ENCODE measurements at regions not wholly inside any gene's neighbourhood (a gene's known extent, or its start where the extent isn't known, plus 50 kb on each side); places are given as distances from the start of the nearest gene placed in this dataset.

- H3K9me3 Mint-ChIP-seq = no peaks in the 10 kb centered on the region
- no peaks in the 10 kb centered on the region for H3K4me1 Mint-ChIP-seq (ENCODE audit: low read depth)
- H3K36me3 Mint-ChIP-seq (ENCODE audit: low read depth) = no peaks in the 10 kb centered on the region
- DNase-seq (ENCODE audit: low spot score) = no peak
- peaks cover 23% of the 10 kb centered on the region for H3K27me3 Mint-ChIP-seq (ENCODE audit: insufficient read depth)
- no peak overlapping the region for H3K4me3 Mint-ChIP-seq
- intact Hi-C loops (cut with micrococcal nuclease) = no loop called here
- no peak overlapping the region for H3K27ac Mint-ChIP-seq
Observed at GRCh38 chr20:56976336-56976735, 290.1 kb downstream of the BMP7 start.

DNA sequence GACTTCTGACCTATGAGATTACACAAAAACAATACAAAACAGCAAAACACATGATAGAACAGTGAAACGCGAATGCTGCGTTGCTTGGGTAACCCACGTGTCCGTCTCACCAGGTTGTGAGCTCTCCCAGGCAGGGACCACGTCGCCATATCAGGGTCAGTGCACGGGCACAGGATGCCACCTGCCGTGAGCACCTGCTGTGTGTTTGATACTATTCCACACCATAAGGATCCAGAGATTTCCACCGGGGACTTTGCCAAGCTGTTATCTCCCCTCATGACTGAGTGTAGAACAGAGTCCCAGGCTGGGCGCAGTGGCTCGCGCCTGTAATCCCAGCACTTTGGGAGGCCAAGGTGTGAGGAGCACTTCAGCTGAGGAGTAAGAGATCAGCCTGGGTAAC is 288.0 kb downstream of the BMP7 start:
- Mint-ChIP-seq H3K9me3 (no peaks in the 10 kb centered on the region), H3K4me3 (no peak overlapping the region)
- intact Hi-C loops (cut with micrococcal nuclease) = no loop called here

GRCh38 chr20:56979125-56979524 is 287.3 kb downstream of the BMP7 start:
- no peak overlapping the region for H3K4me3 Mint-ChIP-seq
- H3K27ac Mint-ChIP-seq = no peak overlapping the region
- DNase-seq (ENCODE audit: low spot score) = no peak
- no peaks in the 10 kb centered on the region for H3K4me1 Mint-ChIP-seq (ENCODE audit: low read depth)
- peaks cover 14% of the 10 kb centered on the region for H3K27me3 Mint-ChIP-seq (ENCODE audit: insufficient read depth)
- H3K9me3 Mint-ChIP-seq = no peaks in the 10 kb centered on the region
- H3K36me3 Mint-ChIP-seq (ENCODE audit: low read depth) = no peaks in the 10 kb centered on the region
- intact Hi-C loops (cut with micrococcal nuclease) = no loop called here

More for the DNA sequence above, 288.0 kb downstream of the BMP7 start:
- Mint-ChIP-seq H3K36me3 (ENCODE audit: low read depth) (no peaks in the 10 kb centered on the region), H3K4me1 (ENCODE audit: low read depth) (no peaks in the 10 kb centered on the region), H3K27me3 (ENCODE audit: insufficient read depth) (peaks cover 18% of the 10 kb centered on the region), H3K27ac (no peak overlapping the region)
- DNase-seq (ENCODE audit: low spot score) = no peak

- intact Hi-C loops (cut with micrococcal nuclease) = no loop called here
- H3K4me1 Mint-ChIP-seq (ENCODE audit: low read depth) = no peaks in the 10 kb centered on the region
- H3K9me3 Mint-ChIP-seq = no peaks in the 10 kb centered on the region
- no peaks in the 10 kb centered on the region for H3K36me3 Mint-ChIP-seq (ENCODE audit: low read depth)
- no peak overlapping the region for H3K4me3 Mint-ChIP-seq
- H3K27me3 Mint-ChIP-seq (ENCODE audit: insufficient read depth) = no peaks in the 10 kb centered on the region
- no peak overlapping the region for H3K27ac Mint-ChIP-seq
- DNase-seq (ENCODE audit: low spot score) = no peak
Observed at GRCh38 chr20:56981301-56981700, 285.1 kb downstream of the BMP7 start.

DNA sequence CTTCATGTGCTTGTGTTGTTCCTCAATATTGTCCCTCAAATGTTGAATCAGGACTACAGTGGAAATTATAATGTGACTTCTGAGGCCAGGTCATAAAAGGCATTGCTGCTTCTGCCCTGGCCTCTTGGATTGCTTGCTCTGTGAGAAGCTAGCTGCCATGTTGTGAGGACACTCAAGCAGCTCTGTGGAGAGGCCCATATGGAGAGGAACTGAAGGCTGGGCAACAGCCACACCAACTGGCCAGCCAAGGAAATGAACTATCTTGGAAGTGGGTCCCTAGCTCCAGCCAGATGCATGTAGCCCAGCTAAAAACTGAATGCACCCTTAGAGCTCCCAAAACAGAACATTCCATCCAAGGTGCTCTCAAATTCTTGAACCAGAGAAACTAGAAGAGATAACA is 282.6 kb downstream of the BMP7 start:
- Mint-ChIP-seq H3K4me1 (ENCODE audit: low read depth) (no peaks in the 10 kb centered on the region), H3K36me3 (ENCODE audit: low read depth) (no peaks in the 10 kb centered on the region), H3K4me3 (no peak overlapping the region), H3K27ac (no peak overlapping the region), H3K9me3 (no peaks in the 10 kb centered on the region), H3K27me3 (ENCODE audit: insufficient read depth) (no peaks in the 10 kb centered on the region)
- intact Hi-C loops (cut with micrococcal nuclease) = no loop called here
- DNase-seq (ENCODE audit: low spot score) = no peak

DNA sequence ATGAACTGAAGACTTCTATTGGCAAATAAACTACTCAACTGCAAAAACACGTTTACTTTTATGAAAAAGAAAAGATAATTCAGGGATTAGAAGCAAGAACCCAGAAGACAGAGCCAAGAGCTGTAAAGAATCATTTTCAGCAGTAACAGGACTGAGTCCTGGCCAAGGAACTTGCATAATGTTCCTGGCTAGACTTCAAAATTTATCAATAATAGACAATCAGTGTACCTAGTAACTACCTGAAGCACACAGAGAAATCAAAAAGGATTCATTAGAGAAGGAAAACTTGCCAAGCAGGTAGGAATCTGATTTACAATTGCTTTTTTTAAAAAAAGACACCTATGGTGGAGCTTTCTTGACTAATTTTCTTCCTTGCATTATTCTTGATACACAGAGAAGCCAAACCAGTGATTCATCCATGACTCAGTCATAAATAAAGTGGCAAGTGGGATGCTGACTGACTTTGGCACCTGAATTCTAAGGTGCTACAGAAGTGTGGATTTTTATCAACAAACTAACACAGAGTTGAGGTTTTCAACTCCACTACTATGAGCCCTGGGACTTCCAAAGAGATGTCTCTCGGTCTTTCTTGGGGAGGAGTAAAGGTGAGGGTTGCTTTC is 281.3 kb downstream of the BMP7 start:
- no peak for DNase-seq (ENCODE audit: low spot score)
- intact Hi-C loops (cut with micrococcal nuclease) = no loop called here
- H3K27me3 Mint-ChIP-seq (ENCODE audit: insufficient read depth) = no peaks in the 10 kb centered on the region
- no peaks in the 10 kb centered on the region for H3K36me3 Mint-ChIP-seq (ENCODE audit: low read depth)
- no peak overlapping the region for H3K27ac Mint-ChIP-seq
- no peak overlapping the region for H3K4me3 Mint-ChIP-seq
- no peaks in the 10 kb centered on the region for H3K4me1 Mint-ChIP-seq (ENCODE audit: low read depth)
- no peaks in the 10 kb centered on the region for H3K9me3 Mint-ChIP-seq

DNA sequence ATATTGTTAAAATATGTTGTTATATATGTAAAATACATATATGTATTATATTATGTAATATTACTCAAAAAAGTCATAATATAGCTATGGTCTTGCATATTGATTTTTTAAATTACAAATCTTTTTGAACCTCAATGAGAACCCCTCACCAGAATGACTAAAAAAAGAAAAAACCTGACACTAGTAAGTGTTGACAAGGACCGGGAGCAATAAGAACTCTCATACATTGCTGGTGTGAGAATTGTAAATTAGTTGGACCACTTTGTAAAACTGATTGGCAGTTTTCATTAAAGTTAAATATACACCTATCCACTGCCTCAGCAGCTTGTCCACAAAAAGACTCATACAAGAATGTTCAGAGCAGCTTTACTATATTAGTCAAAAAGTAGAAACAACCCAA is 280.0 kb downstream of the BMP7 start:
- DNase-seq (ENCODE audit: low spot score) = no peak
- no peaks in the 10 kb centered on the region for H3K4me1 Mint-ChIP-seq (ENCODE audit: low read depth)
- H3K4me3 Mint-ChIP-seq = no peak overlapping the region
- no peaks in the 10 kb centered on the region for H3K36me3 Mint-ChIP-seq (ENCODE audit: low read depth)
- intact Hi-C loops (cut with micrococcal nuclease) = no loop called here
- no peak overlapping the region for H3K27ac Mint-ChIP-seq
- H3K27me3 Mint-ChIP-seq (ENCODE audit: insufficient read depth) = no peaks in the 10 kb centered on the region
- H3K9me3 Mint-ChIP-seq = no peaks in the 10 kb centered on the region

DNA sequence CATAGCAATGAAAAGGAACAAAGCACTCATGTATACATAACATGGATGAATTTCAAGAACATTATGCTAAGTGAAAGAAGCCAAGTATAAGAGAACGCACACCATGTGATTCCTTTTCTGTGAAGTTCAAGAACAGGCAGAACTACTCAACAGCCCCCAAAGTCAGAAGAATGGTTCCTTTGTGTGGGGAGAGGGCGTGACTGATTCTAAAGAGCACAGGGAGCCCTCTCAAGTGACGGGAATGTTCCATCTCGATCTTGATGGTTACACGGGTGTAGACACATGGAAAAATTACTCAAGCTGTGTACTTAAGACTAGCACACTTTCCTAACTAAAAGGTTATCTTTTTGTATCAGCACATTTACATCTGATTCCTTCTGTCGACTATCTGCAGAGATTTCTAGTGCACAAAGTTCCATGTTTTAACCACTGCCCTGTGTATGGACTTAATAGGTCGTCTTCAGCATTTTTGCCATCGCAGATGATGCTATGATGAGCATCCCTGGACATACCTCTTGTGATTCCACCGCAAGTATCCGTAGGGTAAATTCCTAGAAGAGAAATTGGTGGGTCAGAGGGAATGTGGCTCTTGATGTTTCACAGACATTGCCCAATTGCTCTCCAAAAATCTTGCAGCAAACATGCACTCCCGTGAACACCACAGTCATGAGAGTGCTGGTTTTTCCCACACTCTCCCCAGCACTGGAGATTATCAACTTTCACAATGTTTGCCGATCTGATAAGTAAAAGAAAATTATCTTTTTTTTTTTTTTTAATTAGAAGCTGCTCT is 279.3 kb downstream of the BMP7 start:
- no peaks in the 10 kb centered on the region for H3K9me3 Mint-ChIP-seq
- no peaks in the 10 kb centered on the region for H3K27me3 Mint-ChIP-seq (ENCODE audit: insufficient read depth)
- DNase-seq (ENCODE audit: low spot score) = no peak
- intact Hi-C loops (cut with micrococcal nuclease) = no loop called here
- H3K4me1 Mint-ChIP-seq (ENCODE audit: low read depth) = no peaks in the 10 kb centered on the region
- no peaks in the 10 kb centered on the region for H3K36me3 Mint-ChIP-seq (ENCODE audit: low read depth)
- H3K4me3 Mint-ChIP-seq = no peak overlapping the region
- no peak overlapping the region for H3K27ac Mint-ChIP-seq

GRCh38 chr20:56987986-56988385 is 278.5 kb downstream of the BMP7 start:
- H3K4me3 Mint-ChIP-seq = no peak overlapping the region
- no peaks in the 10 kb centered on the region for H3K4me1 Mint-ChIP-seq (ENCODE audit: low read depth)
- no peaks in the 10 kb centered on the region for H3K36me3 Mint-ChIP-seq (ENCODE audit: low read depth)
- no peaks in the 10 kb centered on the region for H3K9me3 Mint-ChIP-seq
- intact Hi-C loops (cut with micrococcal nuclease) = no loop called here
- DNase-seq (ENCODE audit: low spot score) = no peak
- no peak overlapping the region for H3K27ac Mint-ChIP-seq
- H3K27me3 Mint-ChIP-seq (ENCODE audit: insufficient read depth) = no peaks in the 10 kb centered on the region

GRCh38 chr20:56988446-56988845 is 278.0 kb downstream of the BMP7 start:
- intact Hi-C loops (cut with micrococcal nuclease) = no loop called here
- no peaks in the 10 kb centered on the region for H3K9me3 Mint-ChIP-seq
- H3K36me3 Mint-ChIP-seq (ENCODE audit: low read depth) = no peaks in the 10 kb centered on the region
- no peaks in the 10 kb centered on the region for H3K4me1 Mint-ChIP-seq (ENCODE audit: low read depth)
- no peak overlapping the region for H3K27ac Mint-ChIP-seq
- no peak overlapping the region for H3K4me3 Mint-ChIP-seq
- H3K27me3 Mint-ChIP-seq (ENCODE audit: insufficient read depth) = no peaks in the 10 kb centered on the region
- DNase-seq (ENCODE audit: low spot score) = no peak

DNA sequence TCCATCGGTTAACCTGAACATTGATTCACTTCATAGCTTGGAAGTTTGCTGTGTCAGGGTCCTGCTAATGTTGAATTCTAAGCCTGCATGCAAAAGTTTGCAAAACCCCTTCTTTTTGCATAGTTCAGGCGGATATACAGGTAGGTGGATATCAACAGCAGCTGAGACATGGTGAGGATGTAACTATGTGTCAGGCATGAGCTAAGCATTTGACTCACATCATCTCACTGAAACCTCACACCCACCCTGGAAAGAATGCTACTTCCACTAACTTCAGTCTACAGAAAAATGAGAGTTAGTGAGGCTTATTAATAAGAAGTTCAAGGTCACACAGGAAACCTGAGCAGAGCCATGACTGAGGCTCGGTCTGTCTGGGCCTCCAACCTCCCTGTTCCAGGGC is 276.9 kb downstream of the BMP7 start:
- DNase-seq (ENCODE audit: low spot score) = no peak
- no peaks in the 10 kb centered on the region for H3K36me3 Mint-ChIP-seq (ENCODE audit: low read depth)
- H3K4me3 Mint-ChIP-seq = no peak overlapping the region
- H3K27me3 Mint-ChIP-seq (ENCODE audit: insufficient read depth) = no peaks in the 10 kb centered on the region
- no peaks in the 10 kb centered on the region for H3K4me1 Mint-ChIP-seq (ENCODE audit: low read depth)
- intact Hi-C loops (cut with micrococcal nuclease) = no loop called here
- no peak overlapping the region for H3K27ac Mint-ChIP-seq
- H3K9me3 Mint-ChIP-seq = no peaks in the 10 kb centered on the region

DNA sequence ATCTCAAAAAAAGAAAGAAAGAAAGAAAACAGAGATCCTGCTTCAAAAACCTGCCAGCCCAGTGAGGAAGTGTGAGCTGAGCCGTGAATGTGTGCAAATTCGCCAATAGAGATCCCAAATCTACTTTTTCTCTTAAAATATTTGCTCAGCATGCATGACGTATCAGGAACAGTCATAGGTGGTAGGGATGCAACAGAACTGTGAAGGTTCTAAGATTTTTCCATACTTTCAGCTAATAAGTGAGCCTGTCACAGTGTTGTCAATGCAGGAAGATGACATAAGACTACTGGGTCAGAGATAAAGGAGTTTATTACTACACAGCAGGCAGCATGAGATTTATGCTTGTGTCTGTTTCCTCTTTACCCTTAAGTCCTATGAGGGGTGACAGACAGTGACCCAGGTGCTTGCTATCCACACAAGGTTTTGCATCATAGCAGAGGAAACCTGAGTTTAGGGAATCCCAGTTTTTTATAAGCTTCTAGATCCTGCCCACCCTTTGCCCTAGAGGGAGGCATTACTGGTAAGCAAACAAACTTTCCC is 273.4 kb downstream of the BMP7 start:
- no peaks in the 10 kb centered on the region for H3K27me3 Mint-ChIP-seq (ENCODE audit: insufficient read depth)
- H3K27ac Mint-ChIP-seq = no peak overlapping the region
- H3K36me3 Mint-ChIP-seq (ENCODE audit: low read depth) = no peaks in the 10 kb centered on the region

DNA sequence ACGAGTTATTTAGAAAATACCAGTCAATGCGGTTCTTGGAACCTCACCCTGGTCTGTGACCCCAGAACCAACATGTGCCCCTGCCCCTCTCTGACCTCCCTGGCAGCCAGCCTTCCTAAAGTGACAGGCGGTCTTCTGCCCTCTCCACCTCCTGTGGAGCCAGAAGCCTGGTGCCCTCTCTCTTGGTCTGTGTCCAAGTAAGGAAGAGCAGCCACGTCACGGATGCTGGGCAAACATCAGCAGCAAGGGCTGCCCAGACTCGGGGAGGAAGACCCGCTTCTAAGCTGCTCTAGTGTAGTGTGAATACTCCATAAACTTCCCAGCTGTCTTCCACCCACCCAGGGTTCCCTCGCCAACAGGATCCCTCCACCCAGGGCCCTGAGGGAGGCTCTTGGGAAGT is 272.4 kb downstream of the BMP7 start:
- Mint-ChIP-seq H3K9me3 (no peaks in the 10 kb centered on the region), H3K4me3 (no peak overlapping the region), H3K27me3 (ENCODE audit: insufficient read depth) (no peaks in the 10 kb centered on the region), H3K36me3 (ENCODE audit: low read depth) (no peaks in the 10 kb centered on the region), H3K4me1 (ENCODE audit: low read depth) (no peaks in the 10 kb centered on the region), H3K27ac (no peak overlapping the region)
- no peak for DNase-seq (ENCODE audit: low spot score)
- intact Hi-C loops (cut with micrococcal nuclease) = no loop called here

More for the DNA sequence above, 273.4 kb downstream of the BMP7 start:
- intact Hi-C loops (cut with micrococcal nuclease) = no loop called here
- DNase-seq (ENCODE audit: low spot score) = no peak
- no peak overlapping the region for H3K4me3 Mint-ChIP-seq
- no peaks in the 10 kb centered on the region for H3K9me3 Mint-ChIP-seq
- no peaks in the 10 kb centered on the region for H3K4me1 Mint-ChIP-seq (ENCODE audit: low read depth)

Measured in activated T-helper 1 cell treated with anti-CD3 and anti-CD28 coated beads, Interleukin-12 subunit alpha, Interleukin-12 subunit beta, Interleukin-2, Interleukin-4 antibody, amounts not matched to agents 30 ng/mL and 10 ng/mL and 1 ng/mL, durations not matched to agents 14 hours and 24 hours and 36 hours (primary cell).